Neural progenitor cell (in vitro differentiated cells): ENCODE measurements at regions not wholly inside any gene's neighbourhood (a gene's known extent, or its start where the extent isn't known, plus 50 kb on each side); places are given as distances from the start of the nearest gene placed in this dataset.
"Not testable (repeated sequence)": the region's sequence is repeated elsewhere in the genome, so short reads cannot be mapped to it uniquely, and the experiment has no call there.

ENCODE experiments used
- DNase-seq: peaks from one replicate; pipeline ENCODE4 v3.0.0-alpha.2; 2016; ENCODE audit warnings: low spot score
- H2AFZ ChIP-seq: fragments of 200-600 bp; sonication (generic); replicated peaks from 2 replicates; pipeline ENCODE4 v1.6.1; 2016; ENCODE audit warnings: antibody characterized with exemption
- H3F3A ChIP-seq: fragments of 200-600 bp; sonication (generic); 2 replicates; pipeline ENCODE4 v1.6.1; 2016; ENCODE audit warnings: antibody characterized with exemption, low read depth
- H3K27ac ChIP-seq: fragments of 200-600 bp; sonication (generic); 2 replicates; pipeline ENCODE4 v1.5.1; 2016; ENCODE audit warnings: mild to moderate bottlenecking
- H3K27me3 ChIP-seq: fragments of 200-600 bp; sonication (generic); 2 replicates; pipeline ENCODE4 v1.6.1; 2016; ENCODE audit warnings: mild to moderate bottlenecking, moderate library complexity
- H3K36me3 ChIP-seq: fragments of 200-600 bp; sonication (generic); 2 replicates; pipeline ENCODE4 v1.5.1; 2016
- H3K4me1 ChIP-seq: fragments of 200-600 bp; sonication (generic); 2 replicates; pipeline ENCODE4 v1.6.1; 2016; ENCODE audit warnings: mixed run types
- H3K4me2 ChIP-seq: fragments of 200-600 bp; sonication (generic); 2 replicates; pipeline ENCODE4 v1.6.1; 2016
- H3K4me3 ChIP-seq: fragments of 200-600 bp; sonication (generic); 2 replicates; pipeline ENCODE4 v1.5.1; 2016
- H3K79me2 ChIP-seq: fragments of 200-600 bp; sonication (generic); 2 replicates; pipeline ENCODE4 v1.6.1; 2016; ENCODE audit warnings: low read depth
- H3K9ac ChIP-seq: fragments of 200-600 bp; sonication (generic); 2 replicates; pipeline ENCODE4 v1.6.1; 2016
- H3K9me3 ChIP-seq: fragments of 200-600 bp; sonication (generic); 2 replicates; pipeline ENCODE4 v1.5.1; 2016; ENCODE audit warnings: low read depth
- H4K20me1 ChIP-seq: fragments of 200-600 bp; sonication (generic); 2 replicates; pipeline ENCODE4 v1.6.1; 2016; ENCODE audit warnings: low read depth
- H3K27ac Mint-ChIP-seq: 3 replicates; pipeline ENCODE4 v1.8.0; 2021; ENCODE audit warnings: mixed read lengths
- H3K27me3 Mint-ChIP-seq: 2 replicates; pipeline ENCODE4 v1.8.0; 2022; ENCODE audit warnings: low read depth, mild to moderate bottlenecking, inconsistent platforms, moderate library complexity, mixed read lengths; ENCODE audit not compliant: insufficient read depth
- H3K36me3 Mint-ChIP-seq: 3 replicates; pipeline ENCODE4 v1.8.0; 2021; ENCODE audit warnings: mixed read lengths
- H3K4me1 Mint-ChIP-seq: 3 replicates; pipeline ENCODE4 v1.8.0; 2021; ENCODE audit warnings: mixed read lengths
- H3K4me3 Mint-ChIP-seq: 3 replicates; pipeline ENCODE4 v1.8.0; 2021; ENCODE audit warnings: mild to moderate bottlenecking, moderate library complexity, mixed read lengths
- H3K9me3 Mint-ChIP-seq: 3 replicates; pipeline ENCODE4 v1.8.0; 2020; ENCODE audit warnings: mixed read lengths
- EZH2 ChIP-seq: fragments of 200-600 bp; sonication (generic); IDR thresholded peaks from 2 replicates; pipeline ENCODE4 v1.6.1; 2017; ENCODE audit warnings: antibody characterized with exemption, mild to moderate bottlenecking, moderate library complexity
- EZH2phosphoT487 ChIP-seq: fragments of 200-600 bp; sonication (generic); IDR thresholded peaks from 2 replicates; pipeline ENCODE4 v1.6.1; 2017; ENCODE audit warnings: antibody characterized with exemption
- TF ChIP-seq, protein P1 (sequence below): fragments of 200-600 bp; sonication (generic); IDR thresholded peaks from 2 replicates; pipeline ENCODE4 v1.5.1; 2017; ENCODE audit warnings: antibody characterized with exemption, mild to moderate bottlenecking

DNA sequence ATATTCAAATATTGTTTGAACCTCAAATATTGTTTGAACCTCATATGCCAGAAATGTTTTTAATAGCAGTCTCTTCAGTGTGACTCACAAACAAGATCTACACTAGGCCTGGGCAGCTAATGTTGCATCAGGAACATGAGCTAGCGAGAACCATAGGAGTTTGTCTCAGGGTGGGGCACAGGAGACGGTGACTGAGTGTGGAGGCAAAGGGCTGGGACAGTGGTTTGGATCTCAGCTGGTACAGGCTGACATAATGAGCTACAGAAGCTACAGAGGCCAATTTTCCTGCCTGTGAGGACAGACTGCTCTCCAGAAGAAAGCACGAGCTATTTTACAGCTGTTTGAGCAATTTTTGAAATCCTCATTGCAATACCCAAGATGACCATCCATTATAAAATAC lies 224.7 kb downstream of the CENPC start:
- no peaks in the 10 kb centered on the region for H3F3A ChIP-seq
- no peaks in the 10 kb centered on the region for H3K36me3 Mint-ChIP-seq
- no peak overlapping the region for H3K4me2 ChIP-seq
- H3K4me1 ChIP-seq: no peaks in the 10 kb centered on the region
- H3K9me3 Mint-ChIP-seq: peaks cover 14% of the 10 kb centered on the region
- peaks cover 3% of the 10 kb centered on the region for H3K4me1 Mint-ChIP-seq
- H3K27ac ChIP-seq: no peak overlapping the region
- no peak overlapping the region for H3K27ac Mint-ChIP-seq
- H3K27me3 Mint-ChIP-seq: no peaks in the 10 kb centered on the region
- no peak overlapping the region for H2AFZ ChIP-seq
- no peaks in the 10 kb centered on the region for H4K20me1 ChIP-seq
- no peaks in the 10 kb centered on the region for H3K9me3 ChIP-seq
- DNase-seq: no peak
- no peaks in the 10 kb centered on the region for H3K36me3 ChIP-seq
- H3K27me3 ChIP-seq: no peaks in the 10 kb centered on the region
- H3K79me2 ChIP-seq: no peaks in the 10 kb centered on the region
- no peak overlapping the region for H3K9ac ChIP-seq
- H3K4me3 ChIP-seq: no peak overlapping the region
- no peak overlapping the region for H3K4me3 Mint-ChIP-seq
- TF ChIP-seq, protein P1, sequence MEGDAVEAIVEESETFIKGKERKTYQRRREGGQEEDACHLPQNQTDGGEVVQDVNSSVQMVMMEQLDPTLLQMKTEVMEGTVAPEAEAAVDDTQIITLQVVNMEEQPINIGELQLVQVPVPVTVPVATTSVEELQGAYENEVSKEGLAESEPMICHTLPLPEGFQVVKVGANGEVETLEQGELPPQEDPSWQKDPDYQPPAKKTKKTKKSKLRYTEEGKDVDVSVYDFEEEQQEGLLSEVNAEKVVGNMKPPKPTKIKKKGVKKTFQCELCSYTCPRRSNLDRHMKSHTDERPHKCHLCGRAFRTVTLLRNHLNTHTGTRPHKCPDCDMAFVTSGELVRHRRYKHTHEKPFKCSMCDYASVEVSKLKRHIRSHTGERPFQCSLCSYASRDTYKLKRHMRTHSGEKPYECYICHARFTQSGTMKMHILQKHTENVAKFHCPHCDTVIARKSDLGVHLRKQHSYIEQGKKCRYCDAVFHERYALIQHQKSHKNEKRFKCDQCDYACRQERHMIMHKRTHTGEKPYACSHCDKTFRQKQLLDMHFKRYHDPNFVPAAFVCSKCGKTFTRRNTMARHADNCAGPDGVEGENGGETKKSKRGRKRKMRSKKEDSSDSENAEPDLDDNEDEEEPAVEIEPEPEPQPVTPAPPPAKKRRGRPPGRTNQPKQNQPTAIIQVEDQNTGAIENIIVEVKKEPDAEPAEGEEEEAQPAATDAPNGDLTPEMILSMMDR: no peak
- TF ChIP-seq EZH2phosphoT487 (no peak), EZH2 (no peak)

DNA sequence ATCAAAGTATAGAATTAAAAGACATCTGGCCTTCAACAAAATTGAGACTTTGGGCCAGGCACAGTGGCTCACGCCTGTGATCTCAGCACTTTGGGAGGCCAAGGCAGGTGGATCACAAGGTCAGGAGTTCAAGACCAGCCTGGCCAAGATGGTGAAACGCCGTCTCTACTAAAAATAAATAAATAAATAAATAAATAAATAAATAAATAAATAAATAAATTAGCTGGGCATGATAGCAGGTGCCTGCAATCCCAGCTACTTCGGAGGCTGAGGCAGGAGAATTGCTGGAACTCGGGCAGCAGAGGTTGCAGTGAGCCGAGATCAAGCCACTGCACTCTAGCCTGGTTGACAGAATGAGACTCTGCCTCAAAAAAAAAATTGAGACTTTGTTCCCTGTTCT lies 225.7 kb downstream of the CENPC start:
- H3K4me3 Mint-ChIP-seq, H3K4me1 ChIP-seq, H3K4me3 ChIP-seq, H3K27ac Mint-ChIP-seq, H3F3A ChIP-seq, DNase-seq, H4K20me1 ChIP-seq, H3K4me2 ChIP-seq, H3K4me1 Mint-ChIP-seq, H3K9ac ChIP-seq, H3K27me3 ChIP-seq, H3K27me3 Mint-ChIP-seq, H3K79me2 ChIP-seq, H2AFZ ChIP-seq, H3K27ac ChIP-seq, H3K9me3 ChIP-seq, H3K36me3 ChIP-seq, H3K36me3 Mint-ChIP-seq: not testable (repeated sequence)
- H3K9me3 Mint-ChIP-seq: peaks cover 14% of the 10 kb centered on the region

DNA sequence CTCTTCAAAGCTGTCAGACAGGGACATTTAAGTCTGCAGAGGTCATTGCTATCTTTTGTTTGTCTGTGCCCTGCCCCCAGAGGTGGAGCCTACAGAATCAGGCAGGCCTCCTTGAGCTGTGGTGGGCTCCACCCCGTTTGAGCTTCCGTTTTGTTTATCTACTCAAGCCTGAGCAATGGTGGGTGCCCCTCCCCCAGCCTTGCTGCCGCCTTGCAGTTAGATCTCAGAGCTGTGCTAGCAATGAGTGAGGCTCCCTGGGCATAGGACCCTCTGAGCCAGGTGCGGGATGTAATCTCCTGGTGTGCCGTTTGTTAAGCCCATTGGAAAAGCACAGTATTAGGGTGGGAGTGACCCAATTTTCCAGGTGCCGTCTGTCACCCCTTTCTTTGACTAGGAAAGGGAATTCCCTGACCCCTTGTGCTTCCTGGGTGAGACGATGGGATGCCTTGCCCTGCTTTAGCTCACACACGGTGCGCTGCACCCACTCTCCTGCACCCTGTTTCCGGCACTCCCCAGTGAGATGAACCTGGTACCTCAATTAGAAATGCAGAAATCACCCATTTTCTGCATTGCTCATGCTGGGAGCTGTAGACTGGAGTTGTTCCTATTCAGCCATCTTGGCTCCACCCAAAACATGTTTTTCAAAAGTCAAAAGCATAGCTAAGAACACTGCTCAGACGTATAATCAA lies 244.7 kb downstream of the CENPC start:
- H3K4me3 ChIP-seq, H4K20me1 ChIP-seq, H3K36me3 Mint-ChIP-seq, H3K27ac ChIP-seq, H3K9me3 Mint-ChIP-seq, H3K4me3 Mint-ChIP-seq, H3F3A ChIP-seq, H3K27me3 Mint-ChIP-seq, H3K27ac Mint-ChIP-seq, H3K27me3 ChIP-seq, H3K9ac ChIP-seq, H2AFZ ChIP-seq, H3K4me1 Mint-ChIP-seq, DNase-seq, H3K4me1 ChIP-seq, H3K9me3 ChIP-seq, H3K36me3 ChIP-seq, H3K4me2 ChIP-seq, H3K79me2 ChIP-seq: not testable (repeated sequence)

DNA sequence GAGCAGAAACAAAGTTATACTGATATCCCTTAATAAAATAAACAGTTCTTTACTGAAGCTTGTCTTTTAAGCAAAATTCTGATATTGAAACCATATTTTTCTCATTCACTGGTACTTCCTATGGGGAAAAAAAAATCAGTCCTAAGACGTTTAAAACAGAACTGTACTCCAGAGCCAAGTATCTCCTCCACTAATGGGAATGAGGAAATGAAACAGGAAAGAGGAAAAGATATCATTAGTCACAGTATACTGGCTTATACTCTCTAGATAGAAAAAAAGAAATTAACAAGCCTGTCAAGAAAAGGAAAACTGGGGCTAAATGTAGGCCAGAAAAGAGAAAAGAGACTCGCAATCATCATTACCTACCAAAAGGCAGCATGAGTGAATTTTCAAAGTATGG lies 252.7 kb downstream of the CENPC start:
- peaks cover 21% of the 10 kb centered on the region for H3K4me1 Mint-ChIP-seq
- Histone ChIP-seq H4K20me1 (no peaks in the 10 kb centered on the region), H3K27ac (no peak overlapping the region), H3K9ac (no peak overlapping the region), H3K9me3 (no peaks in the 10 kb centered on the region), H3K36me3 (no peaks in the 10 kb centered on the region), H3K4me2 (no peak overlapping the region), H3K4me3 (no peak overlapping the region), H3K27me3 (no peaks in the 10 kb centered on the region), H3F3A (no peaks in the 10 kb centered on the region), H2AFZ (no peak overlapping the region), H3K79me2 (no peaks in the 10 kb centered on the region), H3K4me1 (peaks cover 12% of the 10 kb centered on the region)
- no peaks in the 10 kb centered on the region for H3K36me3 Mint-ChIP-seq
- no peaks in the 10 kb centered on the region for H3K27me3 Mint-ChIP-seq
- H3K4me3 Mint-ChIP-seq: no peak overlapping the region
- TF ChIP-seq, protein P1: no peak
- TF ChIP-seq EZH2phosphoT487 (no peak), EZH2 (no peak)
- no peak overlapping the region for H3K27ac Mint-ChIP-seq
- peaks cover 2% of the 10 kb centered on the region for H3K9me3 Mint-ChIP-seq
- DNase-seq: no peak
